HG03280 (cell line): ENCODE measurements at regions not wholly inside any gene's neighbourhood (a gene's known extent, or its start where the extent isn't known, plus 50 kb on each side); places are given as distances from the start of the nearest gene placed in this dataset.

Experiments
- ATAC-seq: cut with Tn5 transposase; IDR thresholded peaks from one replicate; pipeline ENCODE4 v1.9.1; 2021; ENCODE audit warnings: mild to moderate bottlenecking, moderate library complexity; ENCODE audit not compliant: unreplicated experiment

DNA sequence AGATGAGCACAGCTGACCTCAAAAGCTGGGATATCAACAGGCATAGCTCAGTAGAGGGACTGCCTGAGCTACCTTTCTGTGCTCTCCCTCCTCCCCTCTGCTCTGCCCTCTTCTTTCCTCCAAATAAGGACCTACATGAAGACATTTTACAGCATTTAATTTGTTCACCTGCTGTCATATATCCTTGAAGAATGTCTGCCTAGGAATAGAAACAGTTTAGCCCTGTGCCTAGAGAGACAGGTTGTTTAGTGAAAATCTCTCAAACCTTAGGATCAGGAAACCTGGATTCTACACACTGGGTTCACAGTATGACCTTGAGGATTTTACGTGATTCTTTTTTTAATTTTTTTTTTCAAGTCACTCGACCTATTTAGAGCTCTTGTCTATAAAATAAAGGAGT, 213.0 kb upstream of the SETBP1 start:
- ATAC-seq: no peak

DNA sequence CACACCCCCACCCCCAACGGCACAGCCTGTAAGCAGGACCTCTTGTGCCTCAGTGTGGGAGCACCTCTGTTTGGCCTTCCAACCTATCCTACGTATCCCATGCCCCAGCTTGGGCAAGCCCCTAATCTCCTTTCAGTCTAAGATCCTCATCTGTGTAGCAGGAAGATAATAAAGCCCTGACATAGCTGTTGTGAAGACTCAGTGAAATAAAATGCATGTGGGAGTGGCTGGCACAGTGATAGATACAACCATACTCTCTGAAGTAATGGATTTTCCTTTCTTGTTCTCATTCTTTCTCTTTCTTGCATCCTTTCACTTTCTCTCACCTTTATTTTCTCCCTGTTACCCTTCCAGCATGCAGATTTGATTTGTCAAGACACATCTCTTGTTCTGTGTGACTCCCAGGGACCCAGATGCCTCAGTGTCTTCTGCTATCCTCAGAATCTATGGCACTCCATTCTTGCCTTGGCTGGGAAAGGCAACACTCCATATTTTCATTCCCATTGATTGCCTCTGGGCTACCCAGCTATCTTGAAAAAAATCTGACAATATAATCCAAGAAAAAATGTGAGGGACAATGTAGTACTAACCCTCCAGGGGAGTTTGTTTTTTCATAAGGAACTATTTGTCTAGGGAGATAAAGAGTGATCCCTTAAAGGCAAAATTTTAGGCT, 207.2 kb upstream of the SETBP1 start:
- ATAC-seq: no peak

DNA sequence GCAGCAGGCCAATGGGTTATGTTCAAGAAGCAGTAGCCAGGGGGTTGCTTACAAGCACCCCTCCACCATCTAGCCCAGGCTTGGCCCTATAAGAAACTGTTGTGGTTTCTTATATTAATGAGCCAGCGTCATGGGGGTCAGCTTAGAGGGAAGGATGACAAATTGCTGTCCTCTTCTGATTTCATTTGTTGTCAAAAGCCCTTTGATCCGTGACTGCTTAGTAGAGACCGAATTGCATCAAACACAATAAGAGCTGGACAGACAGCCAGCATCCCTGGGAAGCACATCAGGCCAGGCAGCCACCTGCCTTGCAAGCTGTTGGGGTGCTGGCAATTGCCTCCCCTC, 206.6 kb upstream of the SETBP1 start:
- no peak for ATAC-seq

DNA sequence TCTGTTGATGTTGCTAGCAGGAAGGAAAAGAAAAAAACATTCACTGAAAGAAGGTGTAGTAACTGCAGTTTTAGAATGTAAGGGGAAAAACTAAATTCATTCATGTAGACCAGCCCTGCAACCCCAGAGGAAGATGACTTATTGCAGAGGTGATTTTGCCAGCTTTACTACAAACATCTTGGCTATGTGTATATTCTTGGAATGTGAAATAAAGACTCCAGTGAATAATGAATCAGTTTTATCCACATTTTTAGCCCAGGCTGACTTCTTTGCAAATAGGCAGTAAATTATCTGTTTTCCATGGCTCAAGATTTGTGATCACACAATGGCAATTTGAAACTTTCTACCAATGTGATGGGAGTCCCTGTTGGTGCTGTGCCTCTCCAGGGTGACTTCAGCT, 206.1 kb upstream of the SETBP1 start:
- no peak for ATAC-seq

DNA sequence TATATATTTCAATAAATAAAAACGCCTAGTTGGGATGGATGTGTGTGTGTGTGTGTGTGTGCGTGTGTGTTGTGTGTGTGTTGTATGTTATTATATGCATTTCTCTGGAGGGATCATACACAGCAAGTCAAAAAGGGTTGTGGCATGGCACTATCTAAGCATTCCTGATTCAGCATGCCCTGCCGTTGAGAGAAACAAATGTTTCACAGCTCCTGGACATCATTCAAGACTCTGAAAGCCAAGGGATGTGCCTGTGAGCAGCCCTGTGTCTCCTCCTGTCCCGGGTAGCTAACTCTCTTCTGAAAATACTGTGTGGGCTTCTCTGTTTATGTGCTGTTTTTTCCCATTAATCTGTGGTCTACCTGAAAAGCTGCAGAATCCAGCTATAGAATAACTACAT, 197.9 kb upstream of the SETBP1 start:
- ATAC-seq: no peak

DNA sequence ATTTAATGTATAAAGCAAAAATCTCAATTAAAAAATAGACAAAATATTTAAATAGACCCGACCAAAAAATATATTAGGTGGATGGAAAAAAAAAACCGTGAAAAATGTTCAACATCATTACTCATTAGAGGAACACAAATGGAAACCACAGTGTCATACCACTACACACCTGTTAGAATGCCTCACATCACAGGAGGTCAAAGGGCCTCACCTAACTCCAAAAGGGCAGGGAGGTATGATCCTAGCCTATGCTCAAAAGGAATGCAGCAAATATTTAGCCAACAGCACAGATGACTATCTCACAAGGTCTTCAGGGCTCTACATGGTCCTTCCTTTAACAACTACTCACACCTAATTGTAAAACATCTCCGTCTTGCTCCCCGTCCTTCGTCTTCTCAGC, 185.5 kb upstream of the SETBP1 start:
- ATAC-seq: no peak

DNA sequence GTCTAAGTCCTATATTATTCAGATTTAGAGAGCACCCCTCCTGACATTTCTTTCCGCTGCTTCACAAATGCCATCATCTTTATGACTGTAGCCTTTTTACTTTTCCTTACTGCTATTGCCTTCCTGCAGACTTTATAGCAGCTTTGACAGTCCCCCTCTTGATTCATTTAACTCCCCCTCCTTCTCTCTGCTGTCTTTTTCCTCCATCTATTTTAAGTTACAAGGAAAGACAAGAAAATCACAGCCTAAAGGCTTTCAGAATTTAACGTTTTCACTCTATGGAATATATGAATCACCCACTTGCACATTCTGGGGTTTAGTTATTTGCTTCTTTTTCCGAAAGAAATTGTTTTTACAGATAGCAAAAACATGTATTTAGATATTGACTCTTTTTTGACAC, 183.4 kb upstream of the SETBP1 start:
- no peak for ATAC-seq

DNA sequence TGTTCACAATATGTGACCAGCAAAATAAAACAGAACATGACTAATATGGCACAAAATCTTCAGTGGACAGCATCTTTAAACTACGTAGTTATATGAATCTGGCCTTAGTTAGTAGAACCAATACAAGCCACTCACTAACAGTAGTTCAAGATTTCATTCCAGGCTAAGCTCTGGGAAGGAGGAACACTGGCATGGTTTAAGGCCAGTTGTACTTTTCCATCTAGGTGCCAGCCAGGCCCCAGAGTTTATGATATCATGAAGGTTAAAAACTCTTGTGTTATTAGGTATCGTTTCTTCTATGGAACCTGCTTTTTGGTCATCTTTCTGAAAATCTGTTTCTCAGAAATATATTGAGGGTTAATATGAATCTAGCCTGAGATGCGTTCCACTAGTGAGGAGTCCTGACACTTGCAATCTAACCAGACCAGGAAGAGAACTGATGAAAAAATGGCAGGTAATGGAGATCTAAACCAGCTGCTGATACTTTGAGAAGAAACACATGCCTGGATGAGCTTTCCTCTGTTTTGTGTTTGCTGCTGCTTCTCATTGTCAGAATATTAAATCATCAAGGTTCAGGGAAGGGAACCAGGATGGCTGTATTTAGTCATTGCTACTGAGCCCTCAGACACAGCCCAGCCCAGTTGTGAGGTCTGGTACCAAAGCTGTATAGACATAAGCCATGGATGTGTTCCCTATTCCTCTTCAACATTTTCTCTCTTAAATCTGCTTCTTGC, 182.8 kb upstream of the SETBP1 start:
- ATAC-seq: no peak

DNA sequence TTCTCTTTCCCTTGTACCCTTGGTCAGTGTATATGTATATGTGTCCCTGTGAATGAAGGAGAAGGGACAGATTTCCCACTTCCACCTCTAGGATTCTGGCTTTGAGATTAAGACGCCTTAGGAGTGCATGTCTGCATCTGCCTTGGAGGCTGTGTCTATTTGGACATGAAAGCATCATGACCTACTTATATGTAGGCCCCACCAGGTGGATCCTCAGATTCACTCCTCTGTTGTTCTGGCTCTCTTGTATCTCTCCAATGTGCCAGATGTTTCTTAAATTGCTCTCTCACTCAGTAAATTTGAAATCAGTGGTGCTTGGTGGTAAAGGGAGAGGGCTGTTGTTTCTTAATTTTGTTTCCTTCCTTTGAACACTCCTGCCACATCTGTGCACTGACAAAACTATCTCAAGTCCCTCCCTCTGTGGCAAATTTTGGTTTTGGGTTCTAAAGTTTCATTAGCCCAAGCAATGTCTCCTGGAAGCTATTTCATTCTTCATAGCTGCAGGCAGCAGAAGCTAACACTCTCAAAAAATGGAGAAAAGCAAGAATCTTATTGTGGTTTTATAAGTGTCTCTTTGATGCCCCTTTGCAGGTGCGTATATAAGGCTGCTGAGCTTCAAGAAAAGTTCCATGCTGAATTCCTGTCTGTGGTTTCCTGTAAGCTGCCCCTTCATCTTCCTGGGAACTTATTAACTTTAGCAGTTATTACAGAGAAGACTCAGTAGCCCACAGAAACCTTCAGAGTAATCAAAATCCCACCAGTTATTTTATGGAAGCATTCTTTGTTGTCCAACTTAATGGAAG, 179.7 kb upstream of the SETBP1 start:
- no peak for ATAC-seq

DNA sequence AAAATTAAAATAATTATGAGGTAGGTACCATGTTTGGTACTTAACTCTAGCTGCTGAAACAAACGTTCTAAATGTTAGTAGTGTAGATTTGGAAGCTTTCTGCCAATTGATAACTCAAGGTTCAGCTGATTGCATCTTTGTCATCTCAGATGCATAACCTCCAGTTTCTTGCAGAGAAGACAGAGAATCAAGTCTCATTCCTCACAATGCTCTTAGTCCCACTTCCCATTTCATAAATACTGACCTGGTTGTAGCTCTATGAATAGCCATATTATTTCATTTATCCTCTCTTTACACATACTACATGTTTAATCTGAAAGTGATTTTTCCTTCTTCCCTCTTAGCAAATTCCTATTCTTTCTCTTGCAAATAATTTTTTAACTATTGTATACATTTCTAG, 178.5 kb upstream of the SETBP1 start:
- no peak for ATAC-seq

DNA sequence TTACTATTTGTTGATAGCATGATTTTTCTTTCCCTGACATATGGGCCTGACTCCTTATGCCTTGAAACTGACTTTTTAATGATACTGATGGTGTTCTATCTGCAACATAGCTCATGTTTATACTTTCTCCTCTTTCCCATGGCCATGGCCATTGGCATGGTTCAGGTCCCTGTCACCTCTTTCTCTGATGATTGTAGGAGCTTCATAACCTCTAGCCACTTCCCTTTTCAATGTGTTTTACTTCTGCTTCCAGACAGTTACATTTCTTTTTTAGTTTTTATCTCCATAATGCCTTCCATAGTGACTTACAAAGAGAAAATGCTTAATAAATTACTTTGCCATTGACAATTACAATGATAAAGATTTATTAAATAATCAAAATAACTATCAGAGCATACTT, 177.9 kb upstream of the SETBP1 start:
- ATAC-seq: no peak

DNA sequence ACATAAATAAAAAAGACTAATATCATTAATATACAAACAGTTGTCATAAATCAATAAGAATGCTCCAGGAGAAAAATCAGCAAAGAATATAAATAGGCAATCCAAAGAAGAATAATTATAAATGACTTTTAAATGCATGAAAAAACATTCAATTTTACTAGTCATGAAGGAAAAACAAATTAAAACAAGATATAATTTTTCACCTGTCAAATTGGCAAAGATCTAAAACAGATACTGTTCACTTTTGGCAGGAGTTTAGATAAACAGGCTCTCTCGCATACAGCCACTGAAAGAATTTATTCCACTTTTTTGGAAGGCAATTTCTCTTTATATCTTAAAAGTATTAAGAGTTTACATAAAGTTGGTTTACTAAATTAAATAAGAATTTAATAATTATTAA, 176.8 kb upstream of the SETBP1 start:
- no peak for ATAC-seq

DNA sequence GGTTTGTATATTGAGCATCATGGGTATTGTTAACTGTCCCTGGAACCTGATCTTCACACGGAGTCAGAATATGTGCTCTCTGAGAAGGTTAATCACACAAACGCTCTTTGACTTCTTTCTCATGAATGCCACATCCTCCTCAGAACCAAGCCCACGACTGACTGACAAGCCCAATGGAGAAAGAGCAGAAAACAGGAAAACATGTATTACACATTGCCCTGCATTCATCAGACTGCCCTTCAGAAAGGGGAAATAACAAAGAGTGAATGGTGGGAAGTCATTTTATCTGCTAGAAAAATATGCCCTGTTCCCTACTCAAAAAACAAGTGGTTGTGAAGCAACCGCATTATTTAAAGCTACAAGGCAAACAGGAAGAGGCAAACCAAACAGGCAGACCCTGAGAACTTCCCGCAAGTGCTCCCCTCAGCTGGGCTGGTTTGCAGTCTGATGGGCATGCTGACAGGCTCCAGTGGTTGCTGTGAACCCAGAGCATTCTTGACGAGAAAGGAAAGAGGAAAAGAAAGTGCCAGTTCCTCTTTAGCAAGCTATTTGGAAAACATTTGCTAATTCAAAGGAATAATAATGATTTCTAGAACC, 172.9 kb upstream of the SETBP1 start:
- peak; percentile 50 for ATAC-seq

DNA sequence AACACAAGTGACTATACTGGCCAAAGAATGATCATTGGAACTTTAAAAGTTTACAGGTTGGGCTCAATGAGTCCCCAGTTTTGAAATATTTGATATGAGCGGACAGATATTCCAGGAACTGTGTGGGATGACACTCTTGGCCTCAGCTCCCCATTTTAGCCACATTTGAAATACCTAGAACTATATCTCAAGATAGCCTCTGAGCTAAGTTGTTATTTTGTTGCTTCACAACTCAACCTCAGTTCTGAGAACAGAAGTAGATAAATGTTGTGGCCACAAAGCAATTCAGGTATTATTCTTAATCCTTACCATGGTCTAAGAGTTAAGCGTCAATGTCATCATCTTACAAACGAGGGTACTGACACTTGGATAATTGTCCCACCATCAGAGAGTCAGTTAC, 172.2 kb upstream of the SETBP1 start:
- ATAC-seq: no peak

DNA sequence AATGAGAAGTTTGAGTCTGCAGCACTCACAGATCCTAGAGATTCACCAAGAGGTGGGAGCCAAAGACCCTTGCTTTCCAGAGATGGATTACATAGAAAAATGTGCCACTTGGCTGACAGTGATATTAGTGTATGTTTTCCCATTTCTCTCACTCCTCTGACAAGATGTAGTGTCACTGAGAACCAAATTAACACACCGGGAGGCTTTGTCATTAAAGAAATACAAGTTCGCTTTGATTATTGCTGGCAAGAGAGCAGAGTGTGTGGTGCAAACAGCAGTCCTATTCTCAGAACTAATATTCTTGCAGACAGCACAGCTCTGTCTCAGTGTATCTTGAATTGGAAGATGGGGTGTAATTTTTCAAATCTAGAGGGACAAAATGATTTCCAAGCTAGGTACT, 171.6 kb upstream of the SETBP1 start:
- no peak for ATAC-seq

DNA sequence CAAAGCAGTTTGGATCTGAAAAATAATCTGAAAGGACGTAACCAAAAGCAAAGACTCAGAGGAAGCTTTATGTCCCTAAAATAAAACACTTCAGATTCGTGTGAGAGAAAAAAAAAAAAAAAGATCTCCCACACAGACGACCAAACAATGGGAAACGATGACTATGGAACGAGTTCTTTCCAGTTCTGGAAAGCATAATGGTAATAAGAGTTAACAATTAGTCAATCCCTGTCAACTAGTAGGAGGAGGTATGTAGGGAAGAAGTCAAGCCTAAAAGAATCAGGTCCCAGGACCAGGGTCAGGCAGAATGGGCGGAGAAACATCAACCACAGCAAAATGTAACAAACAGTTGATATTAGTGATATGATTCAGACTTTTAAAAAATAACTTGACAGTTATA, 170.3 kb upstream of the SETBP1 start:
- no peak for ATAC-seq

DNA sequence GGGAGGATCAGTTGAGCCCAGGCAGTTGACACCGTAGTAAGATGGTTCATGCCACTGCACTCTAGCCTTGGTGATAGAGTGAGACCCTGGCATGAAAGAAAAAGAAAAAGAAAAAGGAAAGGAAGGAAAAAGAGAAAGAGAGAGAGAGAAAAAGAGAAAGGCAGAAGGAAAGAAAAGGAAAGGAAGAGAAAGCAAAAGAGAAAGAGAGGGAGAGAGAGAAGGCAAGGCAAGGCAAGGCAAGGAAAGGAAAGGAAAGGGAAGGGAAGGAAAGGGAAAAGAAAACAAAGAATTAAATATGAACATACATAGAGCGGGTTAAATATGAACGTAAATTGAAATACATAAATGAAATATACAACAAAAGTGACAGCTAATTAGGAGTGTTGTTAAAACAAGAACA, 167.5 kb upstream of the SETBP1 start:
- no peak for ATAC-seq

DNA sequence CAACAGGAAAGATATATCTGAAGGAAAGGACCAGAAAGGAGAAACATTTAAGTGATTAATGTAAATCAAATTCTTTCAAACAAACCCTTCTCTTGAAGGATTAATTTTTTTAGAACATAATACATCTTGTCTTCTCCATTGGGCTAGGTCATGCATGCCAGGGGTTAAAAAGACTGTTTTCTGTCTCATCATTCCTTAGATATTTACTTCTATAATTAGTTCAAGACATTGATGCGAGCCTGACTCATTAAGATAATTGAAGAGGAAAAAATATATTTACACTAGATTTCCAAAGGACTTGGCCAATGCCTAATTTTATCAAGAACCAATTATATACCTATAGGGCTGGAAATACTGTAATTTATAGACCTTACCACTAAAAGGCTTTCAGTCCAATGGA, 166.6 kb upstream of the SETBP1 start:
- ATAC-seq: no peak

DNA sequence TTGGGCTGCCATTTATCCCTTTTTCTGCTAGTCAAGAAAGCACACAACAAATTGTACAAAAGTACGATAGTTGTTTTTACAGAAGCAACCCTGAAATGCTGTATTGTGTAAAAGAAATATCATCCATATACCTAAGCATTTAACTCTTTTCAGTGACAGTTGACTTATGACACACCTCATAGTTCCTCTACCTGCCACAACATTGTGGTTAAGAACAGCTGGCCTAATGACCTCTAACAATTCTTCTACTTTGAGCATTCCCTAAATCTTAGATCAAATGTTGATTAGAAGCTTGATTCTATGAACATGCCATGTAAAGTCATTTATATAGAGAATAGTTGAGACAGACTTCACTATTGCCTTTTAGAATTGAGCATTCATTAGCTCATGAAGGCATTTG, 165.9 kb upstream of the SETBP1 start:
- no peak for ATAC-seq

DNA sequence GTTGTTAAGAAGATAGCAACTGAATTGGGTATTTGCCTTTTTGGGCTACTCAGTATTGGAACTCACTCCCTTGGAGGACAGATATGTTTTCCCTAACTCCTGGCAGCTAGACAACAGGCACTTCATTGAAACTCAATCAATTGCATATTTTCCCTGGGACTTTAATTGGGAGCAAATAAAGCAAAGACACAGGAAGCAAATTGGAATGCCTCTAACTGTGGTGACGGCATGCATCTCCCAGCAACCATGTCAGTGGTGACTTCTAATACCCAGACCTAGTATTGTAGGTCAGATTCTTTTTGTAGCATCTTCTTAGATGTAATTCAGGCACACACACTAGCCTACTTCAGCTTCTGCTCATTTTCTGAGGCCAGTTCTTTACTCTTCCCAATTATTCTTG, 164.2 kb upstream of the SETBP1 start:
- ATAC-seq: no peak

DNA sequence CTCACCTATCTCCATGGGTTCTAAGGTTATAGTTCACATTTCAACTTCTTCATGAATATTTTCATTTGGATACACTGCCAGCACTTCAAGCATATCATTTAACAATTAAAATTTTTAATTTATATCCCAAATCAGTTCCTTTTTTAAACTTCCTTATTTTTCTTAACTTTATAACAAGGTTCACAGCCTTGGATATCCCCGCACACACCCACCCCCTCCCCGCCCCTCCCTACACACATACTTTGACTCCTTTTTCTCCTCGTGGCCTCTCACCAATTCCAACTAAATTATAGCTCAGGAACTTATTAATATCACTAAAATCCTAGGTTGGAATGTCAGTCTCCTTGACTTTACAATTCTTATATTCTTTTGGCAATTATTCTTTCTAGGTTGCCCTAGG, 163.6 kb upstream of the SETBP1 start:
- no peak for ATAC-seq

DNA sequence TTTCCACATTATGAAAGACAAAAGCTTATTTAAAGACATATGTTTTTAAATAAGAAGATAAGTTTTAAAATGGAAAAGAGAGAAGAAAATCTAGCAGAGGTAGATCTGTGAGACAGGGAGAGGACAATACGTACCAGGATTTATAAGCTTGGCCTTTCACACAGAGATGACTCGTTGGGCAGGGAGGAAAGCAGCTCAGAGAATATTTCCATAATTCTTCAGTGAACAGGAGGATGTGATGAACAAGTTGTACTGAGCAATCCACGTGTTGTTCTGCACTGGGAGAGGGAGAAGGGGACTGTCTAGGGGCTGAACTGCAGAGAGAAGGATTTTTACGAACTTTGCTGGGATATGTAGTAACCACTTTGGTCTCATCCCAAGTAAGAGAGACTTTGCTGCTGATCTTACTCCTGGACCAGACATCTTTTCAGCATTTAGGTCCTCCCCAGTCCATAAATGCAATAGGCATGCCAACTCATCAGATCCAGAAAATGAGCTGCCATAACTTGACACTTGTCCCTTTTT, 162.5 kb upstream of the SETBP1 start:
- ATAC-seq: no peak
